ES-I3 (cell line): ENCODE measurements at regions not wholly inside any gene's neighbourhood (a gene's known extent, or its start where the extent isn't known, plus 50 kb on each side); places are given as distances from the start of the nearest gene placed in this dataset.

ENCODE experiments used
- H3K36me3 ChIP-seq: 2 replicates; pipeline ENCODE4 v1.6.1; 2013; ENCODE audit warnings: mild to moderate bottlenecking, low read length, control low read depth, moderate library complexity; ENCODE audit not compliant: insufficient read depth
- H3K4me1 ChIP-seq: 2 replicates; pipeline ENCODE4 v1.6.1; 2013; ENCODE audit warnings: mild to moderate bottlenecking, control low read depth, low read length; ENCODE audit not compliant: insufficient read depth
- H3K9ac ChIP-seq: 2 replicates; pipeline ENCODE4 v1.6.1; 2013; ENCODE audit warnings: low read depth, mild to moderate bottlenecking, low read length, moderate library complexity
- H3K9me3 ChIP-seq: 2 replicates; pipeline ENCODE4 v1.6.1; 2013; ENCODE audit warnings: mild to moderate bottlenecking, low read length, moderate library complexity; ENCODE audit not compliant: control insufficient read depth, insufficient read depth

- H3K36me3 ChIP-seq, result no peaks in the 10 kb centered on the region
- H3K9me3 ChIP-seq, result no peaks in the 10 kb centered on the region
- H3K9ac ChIP-seq, result no peak overlapping the region
- no peaks in the 10 kb centered on the region for H3K4me1 ChIP-seq
Observed at GRCh38 chr21:28818663-28819278, 173.9 kb downstream of the LTN1 start.

GRCh38 chr21:28817871-28818270, 174.8 kb downstream of the LTN1 start:
- no peak overlapping the region for H3K9ac ChIP-seq

GRCh38 chr21:28811860-28812259, 180.8 kb downstream of the LTN1 start:
- H3K9ac ChIP-seq, result no peak overlapping the region
- no peaks in the 10 kb centered on the region for H3K36me3 ChIP-seq
- H3K9me3 ChIP-seq, result no peaks in the 10 kb centered on the region
- H3K4me1 ChIP-seq, result no peaks in the 10 kb centered on the region

More at GRCh38 chr21:28817871-28818270, 174.8 kb downstream of the LTN1 start:
- Histone ChIP-seq H3K4me1 (no peaks in the 10 kb centered on the region), H3K9me3 (no peaks in the 10 kb centered on the region), H3K36me3 (no peaks in the 10 kb centered on the region)

GRCh38 chr21:28810826-28811524, 181.7 kb downstream of the LTN1 start:
- Histone ChIP-seq H3K36me3 (no peaks in the 10 kb centered on the region), H3K4me1 (no peaks in the 10 kb centered on the region), H3K9ac (no peak overlapping the region), H3K9me3 (no peaks in the 10 kb centered on the region)

- H3K9ac ChIP-seq, result no peak overlapping the region
- no peaks in the 10 kb centered on the region for H3K36me3 ChIP-seq
- no peaks in the 10 kb centered on the region for H3K9me3 ChIP-seq
- H3K4me1 ChIP-seq, result no peaks in the 10 kb centered on the region
Observed at GRCh38 chr21:28805885-28806284, 186.8 kb downstream of the LTN1 start.

- Histone ChIP-seq H3K36me3 (no peaks in the 10 kb centered on the region), H3K4me1 (no peaks in the 10 kb centered on the region), H3K9me3 (no peaks in the 10 kb centered on the region), H3K9ac (no peak overlapping the region)
Observed at GRCh38 chr21:28804089-28804670, 188.5 kb downstream of the LTN1 start.

- Histone ChIP-seq H3K9me3 (no peaks in the 10 kb centered on the region), H3K4me1 (no peaks in the 10 kb centered on the region), H3K36me3 (no peaks in the 10 kb centered on the region), H3K9ac (no peak overlapping the region)
Observed at GRCh38 chr21:28801906-28802305, 190.8 kb downstream of the LTN1 start.

- Histone ChIP-seq H3K9ac (no peak overlapping the region), H3K9me3 (no peaks in the 10 kb centered on the region), H3K36me3 (no peaks in the 10 kb centered on the region), H3K4me1 (0 out of 2 replicates have a peak, but pooled peaks cover under 1% of the 10 kb centered on the region)
Observed at GRCh38 chr21:28799926-28800325, 192.8 kb downstream of the LTN1 start.

GRCh38 chr21:28798798-28799197, 193.9 kb downstream of the LTN1 start:
- no peaks in the 10 kb centered on the region for H3K36me3 ChIP-seq
- H3K9ac ChIP-seq, result no peak overlapping the region
- H3K9me3 ChIP-seq, result no peaks in the 10 kb centered on the region
- H3K4me1 ChIP-seq, result peaks cover 8% of the 10 kb centered on the region

- Histone ChIP-seq H3K4me1 (peaks cover 8% of the 10 kb centered on the region), H3K9ac (no peak overlapping the region), H3K36me3 (no peaks in the 10 kb centered on the region), H3K9me3 (no peaks in the 10 kb centered on the region)
Observed at GRCh38 chr21:28795251-28795650, 197.4 kb downstream of the LTN1 start.

GRCh38 chr21:28794371-28794851, 198.3 kb downstream of the LTN1 start:
- H3K9me3 ChIP-seq, result no peaks in the 10 kb centered on the region
- H3K36me3 ChIP-seq, result no peaks in the 10 kb centered on the region
- H3K4me1 ChIP-seq, result peaks cover 8% of the 10 kb centered on the region
- H3K9ac ChIP-seq, result no peak overlapping the region

- Histone ChIP-seq H3K9ac (no peak overlapping the region), H3K36me3 (no peaks in the 10 kb centered on the region), H3K9me3 (no peaks in the 10 kb centered on the region), H3K4me1 (peaks cover 8% of the 10 kb centered on the region)
Observed at GRCh38 chr21:28793043-28793442, 199.6 kb downstream of the LTN1 start.

- H3K4me1 ChIP-seq, result peaks cover 8% of the 10 kb centered on the region
- H3K9me3 ChIP-seq, result no peaks in the 10 kb centered on the region
- H3K9ac ChIP-seq, result no peak overlapping the region
- H3K36me3 ChIP-seq, result no peaks in the 10 kb centered on the region
Observed at GRCh38 chr21:28791595-28792282, 200.9 kb downstream of the LTN1 start.

- Histone ChIP-seq H3K36me3 (no peaks in the 10 kb centered on the region), H3K4me1 (peaks cover 8% of the 10 kb centered on the region), H3K9ac (no peak overlapping the region), H3K9me3 (no peaks in the 10 kb centered on the region; the same call in 1 of the 2 replicates)
Observed at GRCh38 chr21:28790335-28790734, 202.3 kb downstream of the LTN1 start.
